PC-9 (cell line): ENCODE measurements at regions not wholly inside any gene's neighbourhood (a gene's known extent, or its start where the extent isn't known, plus 50 kb on each side); places are given as distances from the start of the nearest gene placed in this dataset.
"Not testable (repeated sequence)": the region's sequence is repeated elsewhere in the genome, so short reads cannot be mapped to it uniquely, and the experiment has no call there.

ENCODE experiments used
- CTCF ChIP-seq: fragments of 200-600 bp; sonication (generic); conservative IDR thresholded peaks from 2 replicates; pipeline ENCODE4 v1.6.1; 2017; ENCODE audit warnings: mixed run types, antibody characterized with exemption, mild to moderate bottlenecking, moderate library complexity
- EZH2 ChIP-seq: fragments of 200-600 bp; sonication (generic); IDR thresholded peaks from 2 replicates; pipeline ENCODE4 v1.8.0; 2017; ENCODE audit warnings: antibody characterized with exemption, low read depth

DNA sequence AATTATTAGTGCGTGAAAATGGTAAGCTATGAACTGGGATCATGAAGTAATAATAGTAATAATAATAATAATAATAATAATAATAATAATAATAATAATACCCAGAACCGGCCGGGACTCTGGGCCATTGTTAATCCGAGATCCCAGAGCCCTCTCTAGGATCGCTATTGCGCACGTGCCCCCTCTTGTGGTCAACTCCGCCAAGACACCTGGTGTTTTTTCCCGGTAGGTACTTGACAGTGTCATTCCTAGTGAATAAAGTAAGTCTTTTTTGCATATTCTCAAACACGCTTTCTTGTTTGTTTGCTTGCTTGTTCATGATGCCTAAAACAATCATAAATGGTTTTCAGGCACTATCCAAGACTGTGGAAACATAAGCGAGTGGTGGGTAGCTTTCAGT, 513.7 kb downstream of the RPIA start:
- not testable (repeated sequence) for TF ChIP-seq EZH2
- peak; percentile 55 for TF ChIP-seq CTCF
